HEK293 (cell line): ENCODE measurements at regions not wholly inside any gene's neighbourhood (a gene's known extent, or its start where the extent isn't known, plus 50 kb on each side); places are given as distances from the start of the nearest gene placed in this dataset.

Experiments used
- CTCF ChIA-PET: fragments of 350-600 bp; formaldehyde crosslinking; extraction: SDS; loops from one replicate; lab custom pipeline; 2021; ENCODE audit warnings: antibody characterized with exemption; lab: Yijun Ruan, JAX
- POLR2A ChIA-PET: fragments of 300-600 bp; formaldehyde crosslinking; extraction: SDS; loops from one replicate; lab custom pipeline; 2020; ENCODE audit warnings: antibody characterized with exemption, inconsistent platforms; lab: Yijun Ruan, JAX
- H3K27ac ChIP-seq: fragments of 200-500 bp; sonication (Bioruptor generic); 2 replicates; pipeline ENCODE4 v1.5.1; 2014; ENCODE audit warnings: low read depth, low read length, control low read depth, inconsistent platforms; ENCODE audit errors: extremely low read depth
- H3K36me3 ChIP-seq, 2 experiments: fragments of 200-500 bp in 1 of 2; sonication (Bioruptor generic) in 1 of 2; 1 replicate in 1 of 2; 2 replicates in 1 of 2; pipeline ENCODE4 v1.5.1; 2014 to 2017; ENCODE audit warnings: inconsistent platforms in 2 of 2, low read length in 2 of 2; ENCODE audit not compliant: control insufficient read depth in 2 of 2, insufficient read depth in 1 of 2
- H3K4me1 ChIP-seq: fragments of 200-500 bp; sonication (Bioruptor generic); 2 replicates; pipeline ENCODE4 v1.5.1; 2014; ENCODE audit warnings: mild to moderate bottlenecking, low read length, inconsistent platforms; ENCODE audit not compliant: control insufficient read depth, insufficient read depth
- H3K4me3 ChIP-seq: 2 replicates; pipeline ENCODE4 v1.5.1; 2011; ENCODE audit warnings: low read depth, mild to moderate bottlenecking, control low read depth, low read length, moderate library complexity
- H3K9me3 ChIP-seq: fragments of 200-500 bp; sonication (Bioruptor generic); 2 replicates; pipeline ENCODE4 v1.5.1; 2014; ENCODE audit warnings: low read depth, low read length, inconsistent platforms; ENCODE audit not compliant: control insufficient read depth, insufficient read depth
- BCL11B ChIP-seq: fragments of 450-650 bp; formaldehyde crosslinking; IDR thresholded peaks from 2 replicates; pipeline ENCODE4 v1.5.1; 2016; ENCODE audit warnings: low read depth, missing biosample characterization, missing genetic modification characterization
- KLF7 ChIP-seq: fragments of 450-650 bp; formaldehyde crosslinking; IDR thresholded peaks from 2 replicates; pipeline ENCODE4 v1.5.1; 2016; ENCODE audit warnings: missing biosample characterization, missing genetic modification characterization, borderline replicate concordance
- KLF8 ChIP-seq: fragments of 450-650 bp; formaldehyde crosslinking; IDR thresholded peaks from 2 replicates; pipeline ENCODE4 v1.5.1; 2016; ENCODE audit warnings: missing biosample characterization, missing genetic modification characterization
- RBAK ChIP-seq: fragments of 450-650 bp; formaldehyde crosslinking; IDR thresholded peaks from 2 replicates; pipeline ENCODE4 v1.5.1; 2016; ENCODE audit warnings: missing biosample characterization, missing genetic modification characterization
- ZBTB20 ChIP-seq: fragments of 450-650 bp; formaldehyde crosslinking; IDR thresholded peaks from 2 replicates; pipeline ENCODE4 v1.5.1; 2016; ENCODE audit warnings: missing biosample characterization, missing genetic modification characterization
- ZBTB48 ChIP-seq: fragments of 450-650 bp; formaldehyde crosslinking; IDR thresholded peaks from 2 replicates; pipeline ENCODE4 v1.5.1; 2016; ENCODE audit warnings: missing biosample characterization, missing genetic modification characterization
- ZNF19 ChIP-seq: fragments of 450-650 bp; formaldehyde crosslinking; IDR thresholded peaks from 2 replicates; pipeline ENCODE4; 2016; ENCODE audit warnings: missing biosample characterization, missing genetic modification characterization, low read depth
- ZNF2 ChIP-seq: fragments of 450-650 bp; formaldehyde crosslinking; IDR thresholded peaks from 2 replicates; pipeline ENCODE4 v1.5.1; 2016; ENCODE audit warnings: missing biosample characterization, missing genetic modification characterization
- ZNF214 ChIP-seq: fragments of 450-650 bp; formaldehyde crosslinking; IDR thresholded peaks from 2 replicates; pipeline ENCODE4 v1.5.1; 2017; ENCODE audit warnings: missing biosample characterization, mild to moderate bottlenecking, missing genetic modification characterization, borderline replicate concordance
- ZNF24 ChIP-seq: fragments of 450-650 bp; formaldehyde crosslinking; IDR thresholded peaks from 2 replicates; pipeline ENCODE4 v1.5.1; 2016; ENCODE audit warnings: missing biosample characterization, missing genetic modification characterization
- ZNF248 ChIP-seq: fragments of 450-650 bp; formaldehyde crosslinking; IDR thresholded peaks from 2 replicates; pipeline ENCODE4 v1.5.1; 2017; ENCODE audit warnings: missing biosample characterization, missing genetic modification characterization
- ZNF280C ChIP-seq: fragments of 450-650 bp; formaldehyde crosslinking; IDR thresholded peaks from 2 replicates; pipeline ENCODE4 v1.5.1; 2016; ENCODE audit warnings: missing biosample characterization, missing genetic modification characterization
- ZNF624 ChIP-seq: fragments of 450-650 bp; formaldehyde crosslinking; IDR thresholded peaks from 2 replicates; pipeline ENCODE4 v1.5.1; 2017; ENCODE audit warnings: missing biosample characterization, missing genetic modification characterization
- ZNF792 ChIP-seq: fragments of 450-650 bp; formaldehyde crosslinking; IDR thresholded peaks from 2 replicates; pipeline ENCODE4 v1.5.1; 2016; ENCODE audit warnings: missing biosample characterization, missing genetic modification characterization
- ZSCAN30 ChIP-seq: fragments of 450-650 bp; IDR thresholded peaks from 2 replicates; pipeline ENCODE4 v1.5.1; 2018; ENCODE audit warnings: missing biosample characterization, mild to moderate bottlenecking, missing genetic modification characterization, moderate library complexity
- TF ChIP-seq, protein P1 (sequence below): fragments of 450-650 bp; formaldehyde crosslinking; IDR thresholded peaks from 2 replicates; pipeline ENCODE4 v1.5.1; 2016; ENCODE audit warnings: missing biosample characterization, missing genetic modification characterization
- TF ChIP-seq, protein P2 (sequence below): fragments of 450-650 bp; formaldehyde crosslinking; IDR thresholded peaks from 2 replicates; pipeline ENCODE4 v1.5.1; 2016; ENCODE audit warnings: missing biosample characterization, missing genetic modification characterization, borderline replicate concordance

GRCh38 chr3:182519569-182519968 is 273.7 kb upstream of the ATP11B start (continued):
- TF ChIP-seq, protein P1, sequence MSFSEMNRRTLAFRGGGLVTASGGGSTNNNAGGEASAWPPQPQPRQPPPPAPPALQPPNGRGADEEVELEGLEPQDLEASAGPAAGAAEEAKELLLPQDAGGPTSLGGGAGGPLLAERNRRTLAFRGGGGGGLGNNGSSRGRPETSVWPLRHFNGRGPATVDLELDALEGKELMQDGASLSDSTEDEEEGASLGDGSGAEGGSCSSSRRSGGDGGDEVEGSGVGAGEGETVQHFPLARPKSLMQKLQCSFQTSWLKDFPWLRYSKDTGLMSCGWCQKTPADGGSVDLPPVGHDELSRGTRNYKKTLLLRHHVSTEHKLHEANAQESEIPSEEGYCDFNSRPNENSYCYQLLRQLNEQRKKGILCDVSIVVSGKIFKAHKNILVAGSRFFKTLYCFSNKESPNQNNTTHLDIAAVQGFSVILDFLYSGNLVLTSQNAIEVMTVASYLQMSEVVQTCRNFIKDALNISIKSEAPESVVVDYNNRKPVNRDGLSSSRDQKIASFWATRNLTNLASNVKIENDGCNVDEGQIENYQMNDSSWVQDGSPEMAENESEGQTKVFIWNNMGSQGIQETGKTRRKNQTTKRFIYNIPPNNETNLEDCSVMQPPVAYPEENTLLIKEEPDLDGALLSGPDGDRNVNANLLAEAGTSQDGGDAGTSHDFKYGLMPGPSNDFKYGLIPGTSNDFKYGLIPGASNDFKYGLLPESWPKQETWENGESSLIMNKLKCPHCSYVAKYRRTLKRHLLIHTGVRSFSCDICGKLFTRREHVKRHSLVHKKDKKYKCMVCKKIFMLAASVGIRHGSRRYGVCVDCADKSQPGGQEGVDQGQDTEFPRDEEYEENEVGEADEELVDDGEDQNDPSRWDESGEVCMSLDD (tag by site-specific recombination) = no peak
- no peak for TF ChIP-seq ZSCAN30 (tag by site-specific recombination)

DNA sequence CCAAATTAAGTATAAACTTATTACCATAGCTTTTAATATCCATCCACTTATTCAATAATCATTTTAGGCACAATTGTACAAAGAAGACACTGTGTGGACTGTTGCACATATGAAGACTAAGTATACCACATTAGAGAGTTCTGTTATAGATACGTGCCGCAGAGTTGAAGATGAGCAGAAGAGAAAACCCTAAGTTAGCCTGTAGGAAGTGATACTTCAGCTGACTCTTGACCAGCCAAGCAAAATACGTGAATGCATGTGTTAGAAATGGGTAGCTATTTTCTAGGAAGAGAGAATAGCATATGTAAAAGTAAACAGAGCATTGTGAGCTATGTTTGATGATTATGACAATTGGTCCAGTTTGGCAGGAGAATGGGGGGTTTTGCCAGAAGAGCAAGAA is 272.0 kb upstream of the ATP11B start:
- CTCF ChIA-PET = no interaction called here

More for the DNA sequence above, 272.0 kb upstream of the ATP11B start:
- no peaks in the 10 kb centered on the region for H3K9me3 ChIP-seq
- TF ChIP-seq ZNF24 (tag by site-specific recombination) (no peak), KLF7 (tag by site-specific recombination) (no peak), KLF8 (tag by site-specific recombination) (no peak), ZNF19 (tag by site-specific recombination) (no peak), ZNF624 (tag by site-specific recombination) (no peak), ZNF2 (no peak), ZNF248 (tag by site-specific recombination) (no peak), ZNF792 (tag by site-specific recombination) (no peak), ZNF214 (tag by site-specific recombination) (no peak), RBAK (tag by site-specific recombination) (no peak), ZBTB20 (tag by site-specific recombination) (no peak), ZBTB48 (tag by site-specific recombination) (no peak), ZNF280C (tag by site-specific recombination) (no peak), BCL11B (no peak)
- TF ChIP-seq, protein P2, sequence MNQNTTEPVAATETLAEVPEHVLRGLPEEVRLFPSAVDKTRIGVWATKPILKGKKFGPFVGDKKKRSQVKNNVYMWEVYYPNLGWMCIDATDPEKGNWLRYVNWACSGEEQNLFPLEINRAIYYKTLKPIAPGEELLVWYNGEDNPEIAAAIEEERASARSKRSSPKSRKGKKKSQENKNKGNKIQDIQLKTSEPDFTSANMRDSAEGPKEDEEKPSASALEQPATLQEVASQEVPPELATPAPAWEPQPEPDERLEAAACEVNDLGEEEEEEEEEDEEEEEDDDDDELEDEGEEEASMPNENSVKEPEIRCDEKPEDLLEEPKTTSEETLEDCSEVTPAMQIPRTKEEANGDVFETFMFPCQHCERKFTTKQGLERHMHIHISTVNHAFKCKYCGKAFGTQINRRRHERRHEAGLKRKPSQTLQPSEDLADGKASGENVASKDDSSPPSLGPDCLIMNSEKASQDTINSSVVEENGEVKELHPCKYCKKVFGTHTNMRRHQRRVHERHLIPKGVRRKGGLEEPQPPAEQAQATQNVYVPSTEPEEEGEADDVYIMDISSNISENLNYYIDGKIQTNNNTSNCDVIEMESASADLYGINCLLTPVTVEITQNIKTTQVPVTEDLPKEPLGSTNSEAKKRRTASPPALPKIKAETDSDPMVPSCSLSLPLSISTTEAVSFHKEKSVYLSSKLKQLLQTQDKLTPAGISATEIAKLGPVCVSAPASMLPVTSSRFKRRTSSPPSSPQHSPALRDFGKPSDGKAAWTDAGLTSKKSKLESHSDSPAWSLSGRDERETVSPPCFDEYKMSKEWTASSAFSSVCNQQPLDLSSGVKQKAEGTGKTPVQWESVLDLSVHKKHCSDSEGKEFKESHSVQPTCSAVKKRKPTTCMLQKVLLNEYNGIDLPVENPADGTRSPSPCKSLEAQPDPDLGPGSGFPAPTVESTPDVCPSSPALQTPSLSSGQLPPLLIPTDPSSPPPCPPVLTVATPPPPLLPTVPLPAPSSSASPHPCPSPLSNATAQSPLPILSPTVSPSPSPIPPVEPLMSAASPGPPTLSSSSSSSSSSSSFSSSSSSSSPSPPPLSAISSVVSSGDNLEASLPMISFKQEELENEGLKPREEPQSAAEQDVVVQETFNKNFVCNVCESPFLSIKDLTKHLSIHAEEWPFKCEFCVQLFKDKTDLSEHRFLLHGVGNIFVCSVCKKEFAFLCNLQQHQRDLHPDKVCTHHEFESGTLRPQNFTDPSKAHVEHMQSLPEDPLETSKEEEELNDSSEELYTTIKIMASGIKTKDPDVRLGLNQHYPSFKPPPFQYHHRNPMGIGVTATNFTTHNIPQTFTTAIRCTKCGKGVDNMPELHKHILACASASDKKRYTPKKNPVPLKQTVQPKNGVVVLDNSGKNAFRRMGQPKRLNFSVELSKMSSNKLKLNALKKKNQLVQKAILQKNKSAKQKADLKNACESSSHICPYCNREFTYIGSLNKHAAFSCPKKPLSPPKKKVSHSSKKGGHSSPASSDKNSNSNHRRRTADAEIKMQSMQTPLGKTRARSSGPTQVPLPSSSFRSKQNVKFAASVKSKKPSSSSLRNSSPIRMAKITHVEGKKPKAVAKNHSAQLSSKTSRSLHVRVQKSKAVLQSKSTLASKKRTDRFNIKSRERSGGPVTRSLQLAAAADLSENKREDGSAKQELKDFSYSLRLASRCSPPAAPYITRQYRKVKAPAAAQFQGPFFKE (tag by site-specific recombination) = no peak
- TF ChIP-seq, all 188 proteins: peak for 0
- H3K36me3 ChIP-seq = no peaks in the 10 kb centered on the region
- H3K4me1 ChIP-seq = no peaks in the 10 kb centered on the region
- no peak overlapping the region for H3K4me3 ChIP-seq
- POLR2A ChIA-PET = no interaction called here
- H3K27ac ChIP-seq = no peak overlapping the region
